LNCaP clone FGC (cell line): ENCODE measurements at regions not wholly inside any gene's neighbourhood (a gene's known extent, or its start where the extent isn't known, plus 50 kb on each side); places are given as distances from the start of the nearest gene placed in this dataset.

Experiments used
- DNase-seq: peaks from one replicate; pipeline ENCODE4 v3.0.0-alpha.2; 2011; ENCODE audit warnings: low read depth
- H3K4me3 ChIP-seq: 2 replicates; pipeline ENCODE4 v1.5.1; 2011; ENCODE audit warnings: mild to moderate bottlenecking, low read depth, low read length, control low read depth
- TF ChIP-seq, protein P1 (sequence below): IDR thresholded peaks from 2 replicates; pipeline ENCODE4 v1.5.1; 2012; ENCODE audit warnings: mild to moderate bottlenecking; ENCODE audit not compliant: control insufficient read depth, insufficient read depth; ENCODE audit errors: extremely low read depth

DNA sequence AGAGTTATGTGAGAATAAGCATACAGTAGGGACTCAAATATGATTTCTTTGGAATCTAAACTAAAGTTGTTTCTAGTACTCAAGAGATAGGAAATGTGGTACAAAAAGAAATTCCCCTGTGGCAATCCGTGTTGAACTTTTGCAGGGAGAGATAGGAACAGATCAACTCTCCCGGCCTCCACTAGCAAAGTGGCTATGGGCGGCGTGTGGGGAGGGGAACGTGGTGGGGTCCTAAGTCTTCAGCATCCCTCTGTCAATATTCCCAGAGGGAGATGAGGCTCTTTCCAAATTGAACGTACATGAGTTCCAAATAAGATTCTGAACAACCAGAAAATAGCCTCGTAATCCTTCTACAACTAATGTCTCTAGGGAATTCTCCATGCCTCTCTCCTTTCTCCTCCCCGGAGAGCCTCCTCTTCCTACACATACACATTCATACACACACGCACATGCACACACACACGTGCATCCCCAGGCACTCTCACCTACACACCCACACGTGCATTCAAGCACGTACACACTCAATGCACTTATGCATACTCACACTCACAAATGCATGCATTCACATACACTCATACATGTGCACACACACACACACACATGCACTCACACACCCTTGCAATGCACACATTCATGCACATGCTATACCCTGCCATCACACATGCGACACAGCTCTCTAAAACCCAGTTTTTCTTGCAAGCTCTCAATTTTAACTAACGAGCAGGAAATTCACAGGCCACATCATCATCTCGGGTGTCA lies 244.8 kb downstream of the MAF start:
- no peak overlapping the region for H3K4me3 ChIP-seq
- TF ChIP-seq, protein P1, sequence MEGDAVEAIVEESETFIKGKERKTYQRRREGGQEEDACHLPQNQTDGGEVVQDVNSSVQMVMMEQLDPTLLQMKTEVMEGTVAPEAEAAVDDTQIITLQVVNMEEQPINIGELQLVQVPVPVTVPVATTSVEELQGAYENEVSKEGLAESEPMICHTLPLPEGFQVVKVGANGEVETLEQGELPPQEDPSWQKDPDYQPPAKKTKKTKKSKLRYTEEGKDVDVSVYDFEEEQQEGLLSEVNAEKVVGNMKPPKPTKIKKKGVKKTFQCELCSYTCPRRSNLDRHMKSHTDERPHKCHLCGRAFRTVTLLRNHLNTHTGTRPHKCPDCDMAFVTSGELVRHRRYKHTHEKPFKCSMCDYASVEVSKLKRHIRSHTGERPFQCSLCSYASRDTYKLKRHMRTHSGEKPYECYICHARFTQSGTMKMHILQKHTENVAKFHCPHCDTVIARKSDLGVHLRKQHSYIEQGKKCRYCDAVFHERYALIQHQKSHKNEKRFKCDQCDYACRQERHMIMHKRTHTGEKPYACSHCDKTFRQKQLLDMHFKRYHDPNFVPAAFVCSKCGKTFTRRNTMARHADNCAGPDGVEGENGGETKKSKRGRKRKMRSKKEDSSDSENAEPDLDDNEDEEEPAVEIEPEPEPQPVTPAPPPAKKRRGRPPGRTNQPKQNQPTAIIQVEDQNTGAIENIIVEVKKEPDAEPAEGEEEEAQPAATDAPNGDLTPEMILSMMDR = no peak
- no peak for DNase-seq

DNA sequence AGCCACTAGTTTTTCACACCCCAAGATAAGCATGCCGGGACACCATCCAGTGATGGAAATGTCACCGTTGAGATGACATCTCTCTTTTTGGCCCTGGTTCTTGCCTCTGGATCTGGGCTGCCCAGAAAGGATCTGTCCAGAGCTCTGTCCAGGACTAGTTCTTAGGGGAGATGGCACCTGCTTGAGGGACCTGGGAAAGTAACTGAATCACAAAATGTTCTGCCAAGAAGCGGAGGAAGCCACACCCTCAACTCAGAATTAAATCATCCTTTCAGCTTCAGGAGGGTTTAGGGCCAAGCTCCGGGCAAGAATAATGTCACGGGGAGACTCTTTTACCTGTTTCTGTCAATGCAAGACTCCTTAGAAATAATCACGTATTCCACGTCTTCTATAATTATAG lies 248.6 kb downstream of the MAF start:
- TF ChIP-seq, protein P1 = no peak
- DNase-seq = no peak
- no peak overlapping the region for H3K4me3 ChIP-seq

DNA sequence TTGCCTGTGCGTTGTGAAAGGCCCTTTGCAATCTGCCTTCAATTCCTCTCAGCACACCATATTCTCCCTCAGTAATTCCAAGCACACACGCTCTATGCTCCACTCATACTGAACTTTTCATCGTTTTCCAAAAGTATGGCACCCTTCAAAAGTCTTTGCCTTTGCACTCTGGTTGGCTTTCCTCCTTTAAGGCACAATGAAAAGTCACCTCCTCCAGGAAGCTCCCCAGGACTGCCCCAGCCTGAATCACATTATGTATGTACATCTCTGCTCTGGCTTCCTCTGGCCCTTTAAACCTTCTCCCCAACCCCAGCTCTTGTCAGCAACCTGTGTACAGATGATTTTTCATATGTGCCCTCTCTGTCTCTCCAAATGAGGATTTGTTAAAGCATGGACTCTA lies 250.7 kb downstream of the MAF start:
- no peak for DNase-seq
- H3K4me3 ChIP-seq = no peak overlapping the region
- TF ChIP-seq, protein P1 = no peak

DNA sequence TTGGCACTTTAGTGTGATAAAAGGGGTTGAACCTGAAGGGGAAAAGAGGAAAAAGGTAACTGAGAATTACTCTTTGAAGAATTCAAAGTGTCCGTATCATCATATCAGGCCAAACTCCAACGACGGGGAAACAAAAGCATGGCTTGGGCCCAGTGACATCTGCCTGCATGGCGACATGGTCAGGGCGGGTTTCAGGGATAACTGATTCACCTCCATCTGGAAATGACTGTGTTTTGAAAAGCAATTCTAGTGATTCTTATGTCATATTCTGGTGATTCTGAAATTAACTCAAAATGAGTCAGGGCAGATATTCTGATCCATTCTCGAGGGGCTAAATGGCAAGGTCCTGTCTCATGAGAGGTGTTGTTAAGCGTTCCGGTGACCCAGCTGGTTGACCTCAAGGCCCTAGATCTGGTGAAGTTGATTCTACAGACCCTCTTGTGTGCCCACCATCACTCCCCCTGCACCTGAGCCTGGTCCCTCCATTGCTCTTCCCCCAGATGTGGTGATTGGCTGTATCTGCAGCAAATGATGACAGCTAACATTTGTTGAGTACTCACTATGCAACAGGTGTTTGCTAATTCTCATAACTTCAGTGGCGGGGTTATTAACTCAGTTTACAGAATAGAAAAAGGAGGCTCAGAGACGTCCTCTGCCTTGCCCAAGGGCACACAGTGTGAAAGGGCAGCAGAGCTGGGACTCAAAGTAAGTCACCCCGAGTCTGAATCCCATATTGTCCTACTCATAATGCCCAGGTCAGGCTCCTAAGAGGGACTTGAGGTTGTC lies 251.8 kb downstream of the MAF start:
- DNase-seq = no peak
- TF ChIP-seq, protein P1 = no peak
- H3K4me3 ChIP-seq = no peak overlapping the region

DNA sequence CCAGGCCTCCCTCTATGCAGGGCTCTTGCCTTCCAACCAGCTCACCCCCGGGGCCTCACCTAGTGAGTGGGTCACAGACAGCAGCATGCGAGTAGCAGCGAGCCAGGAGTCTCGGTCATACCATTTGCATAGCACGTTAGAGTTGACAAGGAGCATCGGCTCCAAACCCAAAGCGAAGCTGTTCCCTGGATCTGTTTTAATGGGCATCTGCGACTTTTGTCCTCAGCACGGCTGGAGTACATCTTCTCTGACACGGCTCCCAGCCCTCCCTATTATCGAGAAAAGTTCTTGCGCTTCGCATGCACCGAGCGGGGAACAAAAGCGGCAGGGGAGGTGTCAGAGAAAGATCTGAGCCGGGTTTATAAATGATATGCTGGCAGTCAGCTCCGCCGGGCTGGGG lies 253.3 kb downstream of the MAF start:
- TF ChIP-seq, protein P1 = no peak
- DNase-seq = no peak
- H3K4me3 ChIP-seq = no peak overlapping the region

DNA sequence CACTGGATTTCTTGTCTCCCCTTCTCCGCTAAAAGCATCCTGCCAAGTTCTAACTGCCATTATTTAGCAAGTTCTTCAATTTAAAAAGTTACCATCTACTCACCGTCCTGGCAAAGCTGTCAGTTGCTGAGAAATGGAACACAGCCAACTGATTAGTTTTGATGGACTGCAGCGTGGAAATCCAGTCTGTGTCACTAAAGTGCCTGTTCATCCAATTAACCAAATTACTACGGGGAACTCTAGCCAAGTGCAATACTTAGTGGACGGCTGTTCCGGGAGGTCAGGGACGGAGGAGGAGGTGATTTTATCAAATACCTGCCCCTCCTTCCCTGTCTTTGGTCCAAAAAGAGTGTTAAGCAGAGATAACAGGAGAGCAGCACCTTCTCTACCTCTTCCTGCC lies 260.7 kb downstream of the MAF start:
- H3K4me3 ChIP-seq = no peak overlapping the region
- no peak for DNase-seq
- TF ChIP-seq, protein P1 = no peak
